ENCODE measurements at regions not wholly inside any gene's neighbourhood (a gene's known extent, or its start where the extent isn't known, plus 50 kb on each side); places are given as distances from the start of the nearest gene placed in this dataset.

- H3K36me3 Mint-ChIP-seq, result no peaks in the 10 kb centered on the region
- no peak for DNase-seq (ENCODE audit: low spot score in 2 of 2)
- no peaks in the 10 kb centered on the region for H3K9me3 Mint-ChIP-seq
- ATAC-seq, result peak; percentile 53 to 99
- H3K27ac Mint-ChIP-seq, result no peak overlapping the region
These were observed 51.5 kb upstream of the TMEM200A start for GRCh38 chr6:130314271-130314670.

GRCh38 chr6:130313206-130313605 is 52.6 kb upstream of the TMEM200A start:
- DNase-seq (ENCODE audit: low spot score in 2 of 2), result no peak
- H3K36me3 Mint-ChIP-seq, result no peaks in the 10 kb centered on the region
- no peak for ATAC-seq
- H3K27ac Mint-ChIP-seq, result no peak overlapping the region
- H3K9me3 Mint-ChIP-seq, result no peaks in the 10 kb centered on the region

DNA sequence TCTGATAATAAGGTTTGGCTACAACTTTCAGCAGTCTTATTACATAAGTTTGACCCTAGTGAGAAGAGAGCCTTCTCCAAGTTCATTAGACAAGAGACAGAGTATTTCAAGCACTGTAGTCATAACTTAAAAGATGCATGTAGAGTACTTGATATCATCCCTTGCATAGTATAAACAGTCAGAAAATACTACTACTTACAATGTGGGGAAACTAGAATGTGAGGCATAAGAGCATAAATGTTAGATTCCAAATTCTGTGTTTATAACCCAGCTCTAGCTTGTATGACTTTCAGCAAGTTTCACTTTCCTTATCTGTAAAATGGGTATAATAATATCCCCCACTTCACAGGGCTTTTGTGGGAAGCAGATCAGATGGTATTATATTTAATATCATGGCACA is 56.8 kb upstream of the TMEM200A start:
- ATAC-seq (peak in 1 of 2 donors; percentile 59), DNase-seq (ENCODE audit: low spot score in 2 of 2) (no peak)
- Mint-ChIP-seq H3K27ac (no peak overlapping the region), H3K36me3 (no peaks in the 10 kb centered on the region), H3K9me3 (no peaks in the 10 kb centered on the region)

DNA sequence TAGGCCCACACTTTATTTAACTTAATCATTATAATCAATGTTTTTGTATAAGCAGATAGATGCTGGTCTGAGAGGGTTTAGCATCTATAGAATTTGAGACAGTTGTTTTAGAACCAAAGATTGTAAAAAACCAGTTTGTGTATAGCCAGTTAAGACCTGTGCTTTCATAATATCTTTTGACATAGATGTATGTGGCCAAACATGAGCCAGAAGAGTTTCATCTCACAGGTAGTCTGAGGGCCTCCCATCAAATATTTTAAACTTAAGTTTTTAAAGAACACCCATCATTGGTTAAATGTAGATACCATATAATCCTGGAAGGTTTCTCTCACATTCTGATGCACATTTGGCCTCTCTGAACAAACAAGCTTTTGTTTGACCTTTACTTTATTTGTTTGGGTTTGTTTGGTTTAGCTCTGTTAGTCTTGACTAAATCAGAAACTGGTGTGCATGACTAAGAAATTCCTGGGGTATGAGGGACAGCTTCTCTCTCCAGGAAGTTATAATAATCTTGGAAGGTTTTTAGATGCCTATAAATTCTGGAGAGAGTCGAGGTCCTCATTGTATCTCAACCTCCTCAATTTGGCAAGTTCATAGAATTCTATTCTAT is 58.0 kb upstream of the TMEM200A start:
- DNase-seq (ENCODE audit: low spot score in 2 of 2) (no peak), ATAC-seq (peak; percentile 34 to 73)

DNA sequence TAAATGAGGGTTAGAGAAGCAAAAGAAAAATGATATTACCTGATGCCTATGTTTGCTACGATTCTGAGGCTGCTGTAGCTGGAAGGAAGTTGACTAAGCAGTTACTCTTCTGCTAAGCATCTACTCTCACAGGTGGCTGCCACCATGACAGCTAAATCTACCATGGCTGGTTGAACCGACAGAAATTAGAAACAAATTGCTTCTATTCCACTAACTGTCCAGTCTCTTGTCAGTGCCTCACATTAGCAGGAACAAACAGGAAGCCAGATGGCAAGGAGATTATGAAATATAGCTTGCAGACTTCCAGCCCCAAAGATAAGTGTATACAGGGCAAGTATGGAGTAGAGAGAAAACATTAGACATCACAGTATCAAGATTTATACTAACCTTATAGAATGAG is 59.4 kb upstream of the TMEM200A start:
- Mint-ChIP-seq H3K9me3 (no peaks in the 10 kb centered on the region), H3K36me3 (peaks cover 0 to 3% of the 10 kb centered on the region in 2 donors), H3K27ac (no peak overlapping the region)
- DNase-seq (ENCODE audit: low spot score in 2 of 2), result no peak
- ATAC-seq, result no peak

More for the DNA sequence above, 58.0 kb upstream of the TMEM200A start:
- no peaks in the 10 kb centered on the region for H3K36me3 Mint-ChIP-seq
- H3K27ac Mint-ChIP-seq, result no peak overlapping the region
- H3K9me3 Mint-ChIP-seq, result no peaks in the 10 kb centered on the region

DNA sequence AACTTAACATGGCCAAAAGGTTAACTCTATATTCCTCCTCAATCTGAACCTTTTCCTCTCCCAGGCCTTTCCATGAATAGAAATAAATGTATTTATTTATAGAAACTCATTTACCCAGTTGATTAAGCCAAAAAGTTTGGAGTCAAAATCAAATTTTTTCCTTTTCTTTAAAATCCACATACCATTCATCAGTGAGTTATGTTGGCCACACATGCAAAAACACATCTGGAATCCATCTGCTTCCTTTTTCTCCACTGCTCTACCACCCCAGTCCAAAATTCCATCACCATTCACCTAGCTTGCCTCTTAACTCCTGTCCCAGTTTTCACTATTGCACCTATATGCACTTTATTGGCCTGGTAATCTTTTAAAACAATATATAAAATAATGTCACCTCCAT is 62.4 kb upstream of the TMEM200A start:
- Mint-ChIP-seq H3K9me3 (no peaks in the 10 kb centered on the region), H3K27ac (no peak overlapping the region), H3K36me3 (peaks cover 0 to 7% of the 10 kb centered on the region in 2 donors)
- no peak for ATAC-seq
- no peak for DNase-seq (ENCODE audit: low spot score in 2 of 2)

GRCh38 chr6:130298258-130298657 is 67.6 kb upstream of the TMEM200A start:
- Mint-ChIP-seq H3K9me3 (no peaks in the 10 kb centered on the region), H3K27ac (no peak overlapping the region), H3K36me3 (peaks cover 0 to 17% of the 10 kb centered on the region in 2 donors)
- DNase-seq (ENCODE audit: low spot score in 2 of 2), result no peak
- ATAC-seq, result no peak

GRCh38 chr6:130296854-130297253 is 69.0 kb upstream of the TMEM200A start:
- H3K27ac Mint-ChIP-seq, result no peak overlapping the region
- H3K9me3 Mint-ChIP-seq, result no peaks in the 10 kb centered on the region
- DNase-seq (ENCODE audit: low spot score in 2 of 2), result no peak
- no peak for ATAC-seq
- peaks cover 0 to 17% of the 10 kb centered on the region in 2 donors for H3K36me3 Mint-ChIP-seq

DNA sequence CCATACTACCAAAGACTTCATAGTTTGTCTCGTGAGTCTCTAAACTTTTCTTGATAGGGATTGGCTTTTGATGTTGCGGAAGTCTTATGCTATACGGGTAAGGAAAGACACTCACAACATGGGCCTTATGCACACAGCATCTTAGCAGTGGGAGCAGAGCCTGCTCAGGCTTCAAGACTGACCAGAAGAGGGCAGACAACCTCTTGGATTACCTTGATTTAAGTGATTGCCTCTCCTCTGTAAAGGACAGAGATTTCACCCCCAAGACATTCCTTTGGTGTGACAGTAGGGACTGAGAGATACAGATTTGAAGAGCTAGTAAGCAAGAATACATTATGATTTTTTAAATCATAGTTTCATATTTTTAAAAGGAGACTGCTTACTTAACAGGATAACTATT is 71.0 kb upstream of the SAMD3 start:
- DNase-seq (ENCODE audit: low spot score in 2 of 2), result no peak
- H3K27ac Mint-ChIP-seq, result no peak overlapping the region
- ATAC-seq, result peak; percentile 43 to 73

GRCh38 chr6:130288065-130288464 is 65.3 kb upstream of the SAMD3 start:
- DNase-seq (ENCODE audit: low spot score in 2 of 2) (no peak), ATAC-seq (no peak)
- Mint-ChIP-seq H3K9me3 (no peaks in the 10 kb centered on the region), H3K36me3 (no peaks in the 10 kb centered on the region), H3K27ac (no peak overlapping the region)

More for the DNA sequence above, 71.0 kb upstream of the SAMD3 start:
- H3K9me3 Mint-ChIP-seq, result no peaks in the 10 kb centered on the region
- H3K36me3 Mint-ChIP-seq, result peaks cover 0 to 10% of the 10 kb centered on the region in 2 donors

DNA sequence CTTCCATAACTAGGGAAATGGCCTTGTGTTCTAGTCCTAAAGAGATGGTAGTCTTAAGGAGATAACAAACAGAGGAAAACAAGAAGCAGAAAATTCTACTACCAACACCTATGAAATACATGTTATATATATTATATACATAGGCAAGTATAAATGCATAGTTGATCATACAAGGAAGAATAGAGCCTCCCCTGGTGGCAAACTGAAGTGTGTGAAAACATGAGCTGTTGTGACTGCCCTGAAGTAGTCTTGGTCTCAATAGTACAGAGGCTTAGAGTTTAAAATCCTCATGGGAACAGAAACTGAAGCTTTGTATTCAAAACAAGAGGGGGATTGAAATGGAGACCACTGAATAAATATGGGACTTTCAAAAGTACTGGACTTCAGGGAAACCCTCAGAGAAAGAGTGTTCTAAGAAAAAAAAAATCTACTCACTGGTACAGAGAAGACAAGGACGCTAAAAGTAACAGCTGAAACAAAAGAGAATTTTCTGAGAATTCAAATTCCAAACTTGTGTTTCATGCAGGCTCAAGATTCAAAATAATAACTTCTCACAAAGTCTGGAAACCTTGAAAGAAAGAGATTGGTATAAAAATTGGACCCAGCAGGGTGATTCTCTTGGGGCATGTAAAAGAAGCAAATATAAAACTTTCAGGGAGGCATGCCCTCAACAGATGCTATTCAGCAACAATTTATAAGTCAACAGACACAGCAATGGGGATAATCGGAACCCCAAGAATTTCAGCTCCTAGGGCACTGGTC is 59.7 kb upstream of the SAMD3 start:
- Mint-ChIP-seq H3K9me3 (peaks cover 0 to 3% of the 10 kb centered on the region in 2 donors), H3K36me3 (peaks cover 0 to 6% of the 10 kb centered on the region in 2 donors), H3K27ac (peak overlapping the region in 1 of 2 donors; percentile 26)
- ATAC-seq, result peak; percentile 44 to 68
- DNase-seq (ENCODE audit: low spot score in 2 of 2), result no peak

DNA sequence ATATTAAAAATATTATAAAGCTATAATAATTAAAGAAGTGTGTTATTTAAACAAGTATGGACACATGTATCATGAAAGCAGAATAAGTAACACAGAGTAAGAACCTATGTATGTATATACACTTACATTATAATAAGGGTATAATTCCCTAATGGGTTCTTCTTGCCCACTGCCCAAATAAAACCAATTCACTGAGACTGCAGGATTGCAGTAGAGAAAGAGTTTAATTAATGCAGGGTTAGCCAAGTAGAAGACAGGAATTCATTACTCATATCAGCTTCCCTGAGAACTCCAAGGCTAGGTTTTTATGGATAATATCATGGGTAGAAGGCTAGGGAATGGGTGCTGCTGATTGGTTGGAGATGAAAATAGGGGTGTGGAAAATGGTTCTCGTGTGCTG is 53.8 kb upstream of the SAMD3 start:
- no peak for DNase-seq (ENCODE audit: low spot score in 2 of 2)
- ATAC-seq, result no peak
- Mint-ChIP-seq H3K36me3 (peaks cover 15 to 26% of the 10 kb centered on the region in 2 donors), H3K27ac (no peak overlapping the region), H3K9me3 (peaks cover 13 to 28% of the 10 kb centered on the region in 2 donors)

GRCh38 chr6:130274007-130274406 is 51.3 kb upstream of the SAMD3 start:
- DNase-seq (ENCODE audit: low spot score in 2 of 2) (no peak), ATAC-seq (no peak)
- Mint-ChIP-seq H3K9me3 (peaks cover 14 to 33% of the 10 kb centered on the region in 2 donors), H3K36me3 (peaks cover 15 to 26% of the 10 kb centered on the region in 2 donors), H3K27ac (no peak overlapping the region)
